ENCODE measurements at regions not wholly inside any gene's neighbourhood (a gene's known extent, or its start where the extent isn't known, plus 50 kb on each side); places are given as distances from the start of the nearest gene placed in this dataset.

DNA sequence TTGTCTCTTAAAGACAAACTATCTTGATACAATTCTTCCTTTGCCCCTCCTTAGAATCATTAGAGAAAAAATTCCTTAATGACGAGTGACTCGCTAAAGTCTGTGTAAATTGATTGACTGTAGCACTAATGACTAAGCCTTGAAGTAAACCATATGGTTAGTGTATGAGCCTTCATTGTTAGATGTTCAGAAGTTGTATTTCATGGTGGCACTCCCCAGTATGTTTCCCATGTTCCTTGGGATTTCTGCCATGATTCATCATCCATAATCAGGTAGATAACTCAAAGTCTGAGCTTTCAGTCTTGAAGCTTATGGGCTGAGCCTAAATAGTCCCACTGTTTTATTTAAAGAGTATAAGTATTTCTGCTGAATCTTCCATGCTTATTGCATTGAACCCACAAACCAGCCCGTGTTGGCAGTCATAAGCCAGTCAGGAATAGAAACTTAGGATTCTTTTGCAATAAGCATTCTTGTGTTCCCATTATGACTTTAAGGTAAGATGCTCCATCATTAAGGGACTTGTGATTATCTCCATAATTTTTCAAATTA lies 371.2 kb upstream of the RARB start:
- no peak for DNase-seq

DNA sequence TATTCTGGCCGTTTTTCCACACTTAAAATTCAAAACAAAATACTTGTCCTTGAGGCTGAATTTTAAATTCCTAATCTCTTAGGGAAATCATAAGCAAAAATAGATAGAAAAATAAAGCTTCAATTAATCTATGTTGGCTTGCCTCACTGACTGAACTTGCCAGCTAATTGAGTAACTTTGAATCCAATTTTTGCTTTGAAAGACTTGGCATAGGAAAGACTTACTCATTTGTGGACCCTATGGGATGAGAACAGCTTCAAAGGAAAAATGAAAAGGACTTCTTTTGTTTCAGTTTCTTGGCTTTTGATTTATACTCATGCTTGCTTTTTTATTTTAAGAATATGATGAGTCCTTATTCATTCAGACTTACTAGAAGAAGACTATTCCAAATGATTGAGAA lies 370.7 kb upstream of the RARB start:
- DNase-seq, result no peak

GRCh38 chr3:25064681-25065080 lies 363.4 kb upstream of the RARB start:
- no peak for DNase-seq

DNA sequence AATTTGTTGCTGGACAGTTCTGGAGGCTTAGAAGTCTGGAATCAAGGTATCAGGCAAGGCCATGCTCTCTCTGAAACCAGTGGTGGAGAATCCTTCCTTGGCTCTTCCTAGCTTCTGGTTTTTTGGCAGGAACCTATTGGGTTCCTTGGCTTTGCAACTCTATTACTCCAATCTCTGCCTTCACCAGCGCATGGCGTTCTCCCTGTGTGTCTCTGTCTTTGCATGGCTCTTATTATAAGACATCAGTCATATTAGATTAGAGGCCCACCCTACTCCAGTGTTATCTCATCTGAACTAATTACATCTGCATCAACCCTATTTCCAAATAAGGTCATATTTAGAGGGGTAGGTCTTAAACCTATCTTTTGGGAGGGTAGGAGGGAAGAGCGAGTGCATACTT lies 358.1 kb upstream of the RARB start:
- no peak for DNase-seq

- no peak for DNase-seq
These were observed 356.2 kb upstream of the RARB start for GRCh38 chr3:25071846-25072245.

DNA sequence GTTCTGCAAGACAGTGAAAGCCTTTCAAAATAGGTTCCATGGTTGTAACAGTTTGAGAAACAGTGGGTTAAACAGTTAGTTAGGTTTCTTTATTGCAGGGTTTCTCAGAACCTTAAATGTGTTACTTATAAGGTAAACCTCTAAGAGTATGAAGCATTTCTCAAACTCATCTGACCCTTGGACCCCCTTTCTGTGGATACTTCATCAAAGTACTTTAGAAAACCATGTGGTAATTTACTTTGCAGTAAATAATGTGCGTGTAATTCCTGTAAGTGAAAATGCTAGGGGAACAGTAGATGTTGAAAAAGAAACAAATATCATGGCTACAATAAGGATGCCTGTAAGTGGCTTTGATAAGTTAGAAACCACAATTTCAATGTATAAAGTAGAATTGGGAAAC lies 354.6 kb upstream of the RARB start:
- DNase-seq, result no peak

- no peak for DNase-seq
These were observed 353.9 kb upstream of the RARB start for GRCh38 chr3:25074149-25074548.

DNA sequence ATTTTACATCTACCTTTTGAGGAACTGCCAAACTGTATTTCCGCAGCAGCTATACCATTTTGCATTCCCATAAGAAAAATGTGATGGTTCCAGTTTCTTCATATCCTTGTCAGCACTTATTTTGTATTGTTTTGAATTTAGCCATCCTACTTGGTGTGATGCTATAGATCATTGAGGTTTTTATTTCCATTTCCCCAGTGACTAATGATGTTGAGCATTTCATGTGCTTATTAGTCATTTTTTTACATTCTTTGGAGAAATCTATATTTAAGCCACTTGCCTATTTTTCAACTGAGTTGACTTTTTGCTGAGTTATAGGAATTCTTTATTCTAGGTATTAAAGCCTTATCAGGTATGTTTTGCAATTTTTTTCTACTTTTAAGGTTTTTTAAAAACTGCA lies 347.6 kb upstream of the RARB start:
- no peak for DNase-seq

DNA sequence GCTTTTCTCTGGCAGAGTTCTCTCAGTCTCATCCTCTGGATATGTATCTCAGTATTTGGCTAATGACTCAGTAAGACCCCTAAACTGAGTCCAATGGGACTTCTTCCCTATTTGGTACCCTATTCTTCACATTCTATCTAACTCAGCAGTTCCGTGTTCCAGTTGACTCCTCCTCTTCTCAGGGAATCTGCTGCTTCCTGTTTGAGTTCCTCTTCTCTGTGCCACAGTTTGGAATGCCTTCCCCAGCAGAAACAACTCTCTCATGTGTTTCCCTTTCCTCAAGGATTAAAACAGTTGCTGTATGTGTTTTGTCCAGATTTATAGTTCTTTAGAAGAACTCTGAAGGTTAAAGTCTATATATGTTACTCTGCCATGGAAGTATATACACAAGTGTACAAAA lies 344.0 kb upstream of the RARB start:
- DNase-seq, result no peak

- DNase-seq, result no peak
These were observed 341.3 kb upstream of the RARB start for GRCh38 chr3:25086721-25087120.

- no peak for DNase-seq
These were observed 339.8 kb upstream of the RARB start for GRCh38 chr3:25088284-25088683.

- DNase-seq, result no peak
These were observed 337.2 kb upstream of the RARB start for GRCh38 chr3:25090698-25091453.

GRCh38 chr3:25091934-25092333 lies 336.1 kb upstream of the RARB start:
- no peak for DNase-seq

DNA sequence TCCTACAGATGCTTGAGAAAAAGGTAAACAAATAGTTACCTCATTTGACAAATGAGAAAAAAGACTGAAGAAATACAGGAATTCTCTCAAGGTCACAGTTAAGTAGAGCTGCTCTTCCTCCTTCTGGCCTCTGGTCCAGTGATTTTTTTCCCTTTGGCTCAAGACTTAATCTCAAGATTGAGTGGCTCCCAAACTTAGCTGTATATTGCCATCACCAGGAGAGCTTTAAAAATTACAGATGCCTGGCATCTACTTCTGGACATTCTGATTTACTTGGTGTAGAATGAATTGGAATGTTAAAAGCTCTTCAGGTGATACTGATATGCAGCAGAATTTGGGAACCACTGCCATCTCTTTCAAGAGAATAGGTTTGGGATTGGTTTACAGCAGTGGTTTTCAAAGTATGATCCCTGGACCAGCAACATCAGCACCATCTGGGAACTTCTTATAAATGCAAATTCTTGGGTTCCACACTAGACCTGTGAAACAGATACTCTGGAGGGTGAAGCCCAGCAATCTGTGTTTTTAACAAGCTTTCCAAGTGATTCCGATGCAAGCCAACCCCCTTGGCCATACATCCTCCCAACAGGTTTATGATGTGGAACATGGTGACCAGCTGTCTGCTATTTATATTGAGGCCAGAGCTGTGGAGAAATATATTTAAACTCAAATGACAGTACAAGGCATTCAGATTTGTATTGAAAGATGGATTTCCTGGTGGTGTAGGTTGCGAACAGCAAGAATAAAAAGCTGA lies 333.0 kb upstream of the RARB start:
- no peak for DNase-seq

GRCh38 chr3:25096536-25096935 lies 331.5 kb upstream of the RARB start:
- DNase-seq, result no peak

GRCh38 chr3:25097023-25097422 lies 331.0 kb upstream of the RARB start:
- DNase-seq, result no peak

GRCh38 chr3:25099666-25100065 lies 328.4 kb upstream of the RARB start:
- no peak for DNase-seq

DNA sequence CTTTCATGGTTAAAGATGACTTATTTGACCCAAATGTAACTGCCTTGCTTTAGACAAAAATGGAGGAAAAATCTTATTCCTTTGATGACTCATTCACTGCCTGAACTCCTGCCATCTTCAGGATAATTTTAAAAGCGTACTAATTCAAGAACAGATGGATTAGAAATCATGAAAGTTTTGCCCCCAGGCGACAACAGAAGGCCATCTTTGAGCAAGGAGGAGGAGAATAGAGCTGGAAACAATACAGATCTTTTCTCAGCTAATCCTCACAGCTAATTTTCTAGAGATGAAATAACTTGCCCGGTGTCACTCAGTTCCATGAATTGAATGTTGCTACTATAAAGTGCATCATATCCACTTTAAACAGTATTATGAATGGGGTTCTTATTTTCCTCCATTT lies 324.7 kb upstream of the RARB start:
- DNase-seq, result no peak

DNA sequence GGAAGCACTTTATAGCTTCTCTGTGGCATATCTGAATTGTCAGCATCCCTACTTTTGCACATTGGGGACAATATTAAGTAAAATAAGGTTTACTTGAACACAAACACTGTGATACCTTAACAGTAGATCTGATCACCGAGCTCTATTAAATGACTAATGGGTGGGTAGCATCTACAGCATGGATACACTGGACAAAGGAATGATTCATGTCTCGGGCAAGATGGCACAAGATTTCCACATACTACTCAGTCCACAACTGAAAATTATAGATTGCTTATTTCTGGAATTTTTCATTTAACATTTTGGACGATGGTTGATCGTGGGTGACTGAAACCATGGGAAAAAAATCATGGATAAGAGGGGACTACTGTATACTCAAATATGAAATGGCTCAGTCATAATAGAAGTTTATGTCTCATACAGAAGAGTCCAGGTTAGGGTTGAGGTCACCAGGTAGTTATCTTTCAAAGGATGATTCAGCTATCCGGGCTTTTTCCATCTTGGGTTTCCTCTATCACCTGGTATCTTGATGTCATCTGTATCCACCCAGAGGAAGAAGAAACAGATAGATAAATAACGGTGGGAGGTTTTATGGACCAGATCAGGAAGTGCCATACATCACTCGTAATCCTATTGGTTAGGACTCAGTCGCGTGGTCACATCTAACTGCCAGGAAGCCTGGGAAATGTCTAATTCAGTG lies 320.0 kb upstream of the RARB start:
- no peak for DNase-seq

DNA sequence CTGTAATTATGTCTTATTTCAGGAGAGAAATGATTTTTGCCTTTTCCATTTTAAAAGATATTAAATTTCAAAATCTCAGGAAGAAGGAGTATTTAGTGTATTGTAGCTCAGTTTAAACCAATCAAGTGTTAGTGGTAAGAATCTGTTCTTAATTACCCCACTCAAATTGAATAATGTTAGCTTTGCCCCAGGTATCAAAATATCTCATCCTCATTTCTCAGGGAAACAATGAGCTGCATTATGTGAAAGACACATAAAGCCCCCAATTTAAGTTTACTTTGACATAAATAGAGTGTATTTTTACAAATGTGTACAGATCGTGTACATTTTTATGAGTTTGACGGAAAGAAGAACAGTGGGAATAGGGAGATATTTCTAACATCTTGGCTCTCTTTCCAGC lies 317.4 kb upstream of the RARB start:
- no peak for DNase-seq

DNA sequence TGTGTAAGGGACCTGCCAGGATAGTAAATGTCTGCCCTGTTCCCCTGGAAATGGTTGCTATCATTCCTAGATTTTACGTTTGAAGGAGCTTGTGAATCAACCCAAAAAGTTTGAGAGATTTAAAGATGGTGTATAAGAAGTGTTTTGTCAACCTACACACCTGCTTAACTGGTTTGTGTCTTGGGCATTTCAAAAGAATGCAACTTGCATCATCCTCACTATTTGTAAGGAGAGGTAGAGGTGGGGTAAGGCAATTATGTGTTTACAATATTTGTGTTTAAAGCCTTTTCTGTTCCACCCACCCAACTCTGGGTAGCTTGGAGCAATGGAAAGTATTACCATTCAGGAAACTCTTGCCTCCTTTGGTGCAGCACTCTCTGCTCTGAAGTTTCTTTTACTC lies 314.2 kb upstream of the RARB start:
- DNase-seq, result no peak

DNA sequence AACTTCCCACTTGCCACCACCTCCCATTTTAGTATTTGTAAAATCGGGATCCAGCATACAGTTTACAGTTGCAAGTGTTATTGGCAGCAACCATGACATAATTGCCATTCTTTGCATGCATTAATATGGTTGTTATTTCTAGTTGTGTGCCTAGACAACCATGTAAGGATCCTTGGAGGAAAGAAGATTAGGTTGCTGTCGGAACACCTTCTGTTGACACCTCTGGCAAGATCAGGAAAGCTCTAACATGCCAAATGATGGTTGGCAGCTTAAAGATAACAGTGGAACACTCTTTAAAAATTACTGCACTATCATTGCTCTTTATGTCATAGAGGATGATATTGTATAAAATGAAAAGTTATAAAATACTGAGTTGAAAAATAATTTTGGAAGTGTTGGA lies 313.5 kb upstream of the RARB start:
- DNase-seq, result no peak

DNA sequence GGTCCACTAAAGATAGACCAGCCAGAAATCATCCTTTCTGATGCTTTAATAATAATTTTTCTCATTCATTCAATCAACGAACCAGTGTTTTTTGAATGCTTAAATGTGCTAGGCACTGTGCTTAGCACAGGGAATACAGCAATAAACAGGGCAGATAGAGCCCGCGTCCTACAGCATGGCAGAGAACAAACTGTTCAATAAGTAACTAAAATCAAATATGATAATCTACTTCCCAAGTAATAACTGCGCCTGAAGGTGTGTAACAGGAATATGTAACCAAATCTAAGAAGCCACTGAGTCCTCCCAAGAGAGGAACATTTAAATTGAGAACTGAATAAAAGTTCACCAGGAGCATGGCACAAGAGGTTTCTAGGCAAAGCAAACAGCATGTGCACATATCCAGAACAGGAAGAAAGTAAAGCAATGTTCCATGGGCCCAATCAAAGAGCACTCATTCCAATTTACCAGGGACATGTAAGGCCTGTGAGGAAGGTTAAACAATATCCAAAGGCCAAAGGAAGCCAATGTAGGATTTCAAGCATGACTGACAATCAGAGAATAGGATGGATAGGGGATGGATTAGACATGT lies 311.0 kb upstream of the RARB start:
- DNase-seq, result no peak
